ENCODE measurements at regions not wholly inside any gene's neighbourhood (a gene's known extent, or its start where the extent isn't known, plus 50 kb on each side); places are given as distances from the start of the nearest gene placed in this dataset.

GRCh38 chr17:69761011-69761410 is 314.0 kb upstream of the KCNJ16 start:
- Mint-ChIP-seq H3K27me3 (ENCODE audit: low read depth) (no peaks in the 10 kb centered on the region), H3K4me1 (no peaks in the 10 kb centered on the region), H3K4me3 (no peak overlapping the region), H3K36me3 (ENCODE audit: low read depth) (no peaks in the 10 kb centered on the region), H3K27ac (no peak overlapping the region), H3K9me3 (no peaks in the 10 kb centered on the region)
- no peak for TF ChIP-seq CTCF (IDR thresholded peaks at IDR 0.05; ENCODE audit: unreplicated experiment in 3 of 3)

- H3K36me3 Mint-ChIP-seq (ENCODE audit: low read depth), result no peaks in the 10 kb centered on the region
- no peak overlapping the region for H3K4me3 Mint-ChIP-seq
- no peaks in the 10 kb centered on the region for H3K27me3 Mint-ChIP-seq (ENCODE audit: low read depth)
- H3K9me3 Mint-ChIP-seq, result no peaks in the 10 kb centered on the region
- no peaks in the 10 kb centered on the region for H3K4me1 Mint-ChIP-seq
- no peak for TF ChIP-seq CTCF (IDR thresholded peaks at IDR 0.05; ENCODE audit: unreplicated experiment in 3 of 3)
- H3K27ac Mint-ChIP-seq, result peak overlapping the region in 1 of 3 experiments; percentile 19
These were observed 313.2 kb upstream of the KCNJ16 start for GRCh38 chr17:69761767-69762321.

DNA sequence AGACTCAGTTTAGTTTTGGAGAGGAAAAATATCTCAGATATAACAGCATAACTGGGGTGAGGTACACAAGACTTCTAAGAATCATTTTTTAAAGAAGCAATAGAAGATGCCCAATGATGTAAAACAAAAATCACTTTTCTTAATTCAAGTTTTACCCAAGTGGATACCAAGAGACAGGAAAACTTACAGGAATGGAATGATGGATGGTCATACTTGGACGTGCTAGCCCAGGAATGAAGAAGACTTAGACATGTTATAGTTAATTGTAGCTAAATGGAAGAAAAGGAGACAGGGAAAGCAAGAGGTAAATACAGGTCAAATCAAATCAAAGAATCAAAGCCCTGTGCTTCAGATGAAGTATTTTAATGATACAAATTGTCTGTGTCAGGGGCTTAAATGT is 312.7 kb upstream of the KCNJ16 start:
- H3K27me3 Mint-ChIP-seq (ENCODE audit: low read depth), result no peaks in the 10 kb centered on the region
- H3K4me3 Mint-ChIP-seq, result no peak overlapping the region
- no peak overlapping the region for H3K27ac Mint-ChIP-seq
- no peaks in the 10 kb centered on the region for H3K4me1 Mint-ChIP-seq
- H3K36me3 Mint-ChIP-seq (ENCODE audit: low read depth), result no peaks in the 10 kb centered on the region
- TF ChIP-seq CTCF (IDR thresholded peaks at IDR 0.05; ENCODE audit: unreplicated experiment in 3 of 3), result no peak
- H3K9me3 Mint-ChIP-seq, result no peaks in the 10 kb centered on the region

- H3K4me3 Mint-ChIP-seq, result no peak overlapping the region
- no peaks in the 10 kb centered on the region for H3K4me1 Mint-ChIP-seq
- H3K27me3 Mint-ChIP-seq (ENCODE audit: low read depth), result no peaks in the 10 kb centered on the region
- no peak overlapping the region for H3K27ac Mint-ChIP-seq
- H3K9me3 Mint-ChIP-seq, result no peaks in the 10 kb centered on the region
- H3K36me3 Mint-ChIP-seq (ENCODE audit: low read depth), result no peaks in the 10 kb centered on the region
- no peak for TF ChIP-seq CTCF (IDR thresholded peaks at IDR 0.05; ENCODE audit: unreplicated experiment in 3 of 3)
These were observed 312.3 kb upstream of the KCNJ16 start for GRCh38 chr17:69762766-69763165.

GRCh38 chr17:69763503-69763902 is 311.5 kb upstream of the KCNJ16 start:
- Mint-ChIP-seq H3K4me3 (no peak overlapping the region), H3K36me3 (ENCODE audit: low read depth) (no peaks in the 10 kb centered on the region), H3K9me3 (no peaks in the 10 kb centered on the region), H3K27me3 (ENCODE audit: low read depth) (no peaks in the 10 kb centered on the region), H3K4me1 (no peaks in the 10 kb centered on the region), H3K27ac (no peak overlapping the region)
- TF ChIP-seq CTCF (IDR thresholded peaks at IDR 0.05; ENCODE audit: unreplicated experiment in 3 of 3), result no peak

GRCh38 chr17:69764146-69764545 is 310.9 kb upstream of the KCNJ16 start:
- Mint-ChIP-seq H3K27me3 (ENCODE audit: low read depth) (no peaks in the 10 kb centered on the region), H3K36me3 (ENCODE audit: low read depth) (no peaks in the 10 kb centered on the region), H3K9me3 (no peaks in the 10 kb centered on the region), H3K27ac (no peak overlapping the region), H3K4me3 (no peak overlapping the region), H3K4me1 (no peaks in the 10 kb centered on the region)
- no peak for TF ChIP-seq CTCF (IDR thresholded peaks at IDR 0.05; ENCODE audit: unreplicated experiment in 3 of 3)

Data from nephron (organoid).